GM23338 (cell line): ENCODE measurements at regions not wholly inside any gene's neighbourhood (a gene's known extent, or its start where the extent isn't known, plus 50 kb on each side); places are given as distances from the start of the nearest gene placed in this dataset.

Experiments used
- ATAC-seq: fragments of 200-7000 bp; cut with Tn5 transposase; 3 replicates; pipeline ENCODE4 v1.9.1; 2020
- DNase-seq: peaks from one replicate; pipeline ENCODE4 v3.0.0-alpha.2; 2015; ENCODE audit warnings: low spot score
- H2AFZ ChIP-seq: fragments of 200-600 bp; sonication (generic); 2 replicates; pipeline ENCODE4 v1.8.0; 2016; ENCODE audit warnings: antibody characterized with exemption, mild to moderate bottlenecking, moderate library complexity
- H3F3A ChIP-seq: fragments of 200-600 bp; sonication (generic); replicated peaks from 2 replicates; pipeline ENCODE4 v1.8.0; 2017; ENCODE audit warnings: antibody characterized with exemption, mixed run types, low read depth
- H3K27ac ChIP-seq: fragments of 200-600 bp; sonication (generic); 2 replicates; pipeline ENCODE4 v1.6.1; 2016; ENCODE audit warnings: low read depth
- H3K27me3 ChIP-seq: fragments of 200-600 bp; sonication (generic); 2 replicates; pipeline ENCODE4 v1.8.0; 2016; ENCODE audit warnings: mild to moderate bottlenecking, mixed run types, moderate library complexity; ENCODE audit not compliant: insufficient read depth
- H3K36me3 ChIP-seq: fragments of 200-600 bp; sonication (generic); 2 replicates; pipeline ENCODE4 v1.8.0; 2016; ENCODE audit warnings: mild to moderate bottlenecking; ENCODE audit not compliant: insufficient read depth
- H3K4me1 ChIP-seq: fragments of 200-600 bp; sonication (generic); 2 replicates; pipeline ENCODE4 v1.8.0; 2016; ENCODE audit warnings: mild to moderate bottlenecking, moderate library complexity; ENCODE audit not compliant: insufficient read depth
- H3K4me2 ChIP-seq: fragments of 200-600 bp; sonication (generic); 2 replicates; pipeline ENCODE4 v1.7.1; 2017; ENCODE audit warnings: mixed run types
- H3K4me3 ChIP-seq: fragments of 200-600 bp; sonication (generic); 2 replicates; pipeline ENCODE4 v1.6.1; 2016; ENCODE audit warnings: mixed run types
- H3K79me2 ChIP-seq: fragments of 200-600 bp; sonication (generic); replicated peaks from 2 replicates; pipeline ENCODE4 v1.8.0; 2017; ENCODE audit warnings: mild to moderate bottlenecking; ENCODE audit not compliant: insufficient read depth
- H3K9me2 ChIP-seq: fragments of 200-600 bp; sonication (generic); 2 replicates; pipeline ENCODE4 v1.8.0; 2017; ENCODE audit not compliant: insufficient read depth
- H4K20me1 ChIP-seq: fragments of 200-600 bp; sonication (generic); replicated peaks from 2 replicates; pipeline ENCODE4 v1.8.0; 2017; ENCODE audit warnings: mild to moderate bottlenecking; ENCODE audit not compliant: insufficient read depth
- H3K27ac Mint-ChIP-seq: 2 replicates; pipeline ENCODE4 v1.8.0; 2020; ENCODE audit warnings: inconsistent platforms, mild to moderate bottlenecking, moderate library complexity, mixed read lengths
- H3K27me3 Mint-ChIP-seq: 3 replicates; pipeline ENCODE4 v1.8.0; 2022; ENCODE audit warnings: low read depth, mild to moderate bottlenecking, moderate library complexity, mixed read lengths, inconsistent platforms; ENCODE audit not compliant: insufficient read depth, poor library complexity
- H3K36me3 Mint-ChIP-seq: 3 replicates; pipeline ENCODE4 v1.8.0; 2021; ENCODE audit warnings: low read depth, mild to moderate bottlenecking, inconsistent platforms, moderate library complexity, mixed read lengths
- H3K4me1 Mint-ChIP-seq: 3 replicates; pipeline ENCODE4 v1.8.0; 2020; ENCODE audit warnings: mild to moderate bottlenecking, inconsistent platforms, mixed read lengths
- H3K4me3 Mint-ChIP-seq: 3 replicates; pipeline ENCODE4 v1.8.0; 2021; ENCODE audit warnings: moderate library complexity, mild to moderate bottlenecking, inconsistent platforms, mixed read lengths
- H3K9me3 Mint-ChIP-seq: 3 replicates; pipeline ENCODE4 v1.8.0; 2020; ENCODE audit warnings: moderate library complexity, mild to moderate bottlenecking, inconsistent platforms, mixed read lengths
- EZH2 ChIP-seq: fragments of 200-600 bp; sonication (generic); IDR thresholded peaks from one replicate; pipeline ENCODE4 v1.8.0; 2017; ENCODE audit warnings: antibody characterized with exemption, mild to moderate bottlenecking, low read depth; ENCODE audit not compliant: unreplicated experiment
- EZH2phosphoT487 ChIP-seq: fragments of 200-600 bp; sonication (generic); IDR thresholded peaks from one replicate; pipeline ENCODE4 v1.8.1; 2018; ENCODE audit warnings: antibody characterized with exemption; ENCODE audit not compliant: unreplicated experiment
- JUNB ChIP-seq: IDR thresholded peaks from one replicate; pipeline ENCODE4 v1.6.1; 2016; ENCODE audit warnings: antibody characterized with exemption; ENCODE audit not compliant: unreplicated experiment
- NANOG ChIP-seq: IDR thresholded peaks from 2 replicates; pipeline ENCODE4 v1.6.1; 2016; ENCODE audit warnings: antibody characterized with exemption, borderline replicate concordance
- ZNF114 ChIP-seq: fragments of 250-450 bp; sonication (Bioruptor Pico); IDR thresholded peaks from 2 replicates; pipeline ENCODE4 v1.5.0; 2020; ENCODE audit warnings: mild to moderate bottlenecking, moderate library complexity
- ZNF331 ChIP-seq: fragments of 250-450 bp; sonication (Bioruptor Pico); IDR thresholded peaks from 2 replicates; pipeline ENCODE4 v1.5.0; 2020; ENCODE audit warnings: low read depth, mild to moderate bottlenecking, moderate library complexity
- TF ChIP-seq, protein P1 (sequence below): IDR thresholded peaks from 2 replicates; pipeline ENCODE4 v1.6.1; 2016; ENCODE audit warnings: antibody characterized with exemption
- TF ChIP-seq, protein P2 (sequence below): IDR thresholded peaks from one replicate; pipeline ENCODE4 v1.6.1; 2018; ENCODE audit warnings: antibody characterized with exemption; ENCODE audit not compliant: unreplicated experiment

DNA sequence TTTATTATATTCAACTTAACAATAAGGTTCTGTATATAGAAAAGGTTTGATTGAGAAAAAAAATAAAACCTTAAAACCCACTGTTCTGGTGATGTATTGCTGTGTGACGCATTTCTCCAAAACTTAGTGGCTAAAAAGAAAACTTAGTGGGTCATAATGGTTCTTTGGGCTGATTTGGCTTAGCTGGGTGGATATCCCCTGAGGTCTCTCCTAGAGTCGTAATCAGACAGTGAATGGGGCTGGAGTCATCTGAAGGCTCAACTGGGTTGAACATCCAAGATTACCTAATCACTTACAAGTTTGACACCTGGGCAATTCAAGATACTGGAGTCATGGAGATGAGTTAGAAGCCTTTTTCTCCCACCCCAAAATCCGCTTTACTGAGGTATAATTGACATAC lies 111.6 kb upstream of the TBL1XR1 start:
- Histone ChIP-seq H3K4me2 (no peak overlapping the region), H3K4me1 (no peaks in the 10 kb centered on the region), H3F3A (no peaks in the 10 kb centered on the region), H3K27me3 (no peaks in the 10 kb centered on the region), H4K20me1 (no peaks in the 10 kb centered on the region), H3K79me2 (no peaks in the 10 kb centered on the region), H2AFZ (no peak overlapping the region), H3K9me2 (no peaks in the 10 kb centered on the region), H3K4me3 (no peak overlapping the region), H3K36me3 (no peaks in the 10 kb centered on the region), H3K27ac (no peak overlapping the region)
- ATAC-seq (no peak), DNase-seq (no peak)
- Mint-ChIP-seq H3K4me1 (no peaks in the 10 kb centered on the region), H3K27me3 (peaks cover 3% of the 10 kb centered on the region), H3K9me3 (peaks cover 12% of the 10 kb centered on the region), H3K36me3 (peaks cover 7% of the 10 kb centered on the region; the same call in 1 of the 3 replicates), H3K4me3 (no peak overlapping the region), H3K27ac (no peak overlapping the region)
- TF ChIP-seq ZNF331 (no peak), NANOG (no peak), EZH2phosphoT487 (no peak), ZNF114 (no peak), JUNB (no peak), EZH2 (no peak)
- TF ChIP-seq, protein P1, sequence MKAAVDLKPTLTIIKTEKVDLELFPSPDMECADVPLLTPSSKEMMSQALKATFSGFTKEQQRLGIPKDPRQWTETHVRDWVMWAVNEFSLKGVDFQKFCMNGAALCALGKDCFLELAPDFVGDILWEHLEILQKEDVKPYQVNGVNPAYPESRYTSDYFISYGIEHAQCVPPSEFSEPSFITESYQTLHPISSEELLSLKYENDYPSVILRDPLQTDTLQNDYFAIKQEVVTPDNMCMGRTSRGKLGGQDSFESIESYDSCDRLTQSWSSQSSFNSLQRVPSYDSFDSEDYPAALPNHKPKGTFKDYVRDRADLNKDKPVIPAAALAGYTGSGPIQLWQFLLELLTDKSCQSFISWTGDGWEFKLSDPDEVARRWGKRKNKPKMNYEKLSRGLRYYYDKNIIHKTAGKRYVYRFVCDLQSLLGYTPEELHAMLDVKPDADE = no peak
- TF ChIP-seq, protein P2, sequence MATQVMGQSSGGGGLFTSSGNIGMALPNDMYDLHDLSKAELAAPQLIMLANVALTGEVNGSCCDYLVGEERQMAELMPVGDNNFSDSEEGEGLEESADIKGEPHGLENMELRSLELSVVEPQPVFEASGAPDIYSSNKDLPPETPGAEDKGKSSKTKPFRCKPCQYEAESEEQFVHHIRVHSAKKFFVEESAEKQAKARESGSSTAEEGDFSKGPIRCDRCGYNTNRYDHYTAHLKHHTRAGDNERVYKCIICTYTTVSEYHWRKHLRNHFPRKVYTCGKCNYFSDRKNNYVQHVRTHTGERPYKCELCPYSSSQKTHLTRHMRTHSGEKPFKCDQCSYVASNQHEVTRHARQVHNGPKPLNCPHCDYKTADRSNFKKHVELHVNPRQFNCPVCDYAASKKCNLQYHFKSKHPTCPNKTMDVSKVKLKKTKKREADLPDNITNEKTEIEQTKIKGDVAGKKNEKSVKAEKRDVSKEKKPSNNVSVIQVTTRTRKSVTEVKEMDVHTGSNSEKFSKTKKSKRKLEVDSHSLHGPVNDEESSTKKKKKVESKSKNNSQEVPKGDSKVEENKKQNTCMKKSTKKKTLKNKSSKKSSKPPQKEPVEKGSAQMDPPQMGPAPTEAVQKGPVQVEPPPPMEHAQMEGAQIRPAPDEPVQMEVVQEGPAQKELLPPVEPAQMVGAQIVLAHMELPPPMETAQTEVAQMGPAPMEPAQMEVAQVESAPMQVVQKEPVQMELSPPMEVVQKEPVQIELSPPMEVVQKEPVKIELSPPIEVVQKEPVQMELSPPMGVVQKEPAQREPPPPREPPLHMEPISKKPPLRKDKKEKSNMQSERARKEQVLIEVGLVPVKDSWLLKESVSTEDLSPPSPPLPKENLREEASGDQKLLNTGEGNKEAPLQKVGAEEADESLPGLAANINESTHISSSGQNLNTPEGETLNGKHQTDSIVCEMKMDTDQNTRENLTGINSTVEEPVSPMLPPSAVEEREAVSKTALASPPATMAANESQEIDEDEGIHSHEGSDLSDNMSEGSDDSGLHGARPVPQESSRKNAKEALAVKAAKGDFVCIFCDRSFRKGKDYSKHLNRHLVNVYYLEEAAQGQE = no peak

DNA sequence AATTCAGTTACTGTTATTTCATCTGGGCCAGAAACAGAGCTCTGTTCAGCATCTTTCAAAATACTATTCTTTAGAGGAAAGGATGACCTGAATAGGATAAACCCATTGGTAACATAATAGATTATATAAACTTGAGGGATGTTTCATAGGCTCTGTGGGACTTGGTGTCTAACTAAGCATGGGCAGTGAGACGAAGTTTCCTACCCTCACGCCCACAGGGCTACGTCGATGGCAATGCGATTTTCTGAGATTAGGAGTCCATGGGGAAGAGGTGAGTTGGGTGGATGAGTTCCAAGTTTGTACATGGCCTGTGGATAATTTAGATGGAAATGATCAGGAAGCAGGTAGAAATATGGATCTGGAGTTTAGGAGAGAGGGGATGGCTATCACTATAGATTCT lies 115.2 kb upstream of the TBL1XR1 start:
- H3K36me3 ChIP-seq = no peaks in the 10 kb centered on the region
- Mint-ChIP-seq H3K27me3 (peaks cover 2% of the 10 kb centered on the region), H3K9me3 (peaks cover 14% of the 10 kb centered on the region), H3K4me3 (no peak overlapping the region), H3K36me3 (peaks cover 7% of the 10 kb centered on the region; the same call in 1 of the 3 replicates), H3K4me1 (no peaks in the 10 kb centered on the region), H3K27ac (no peak overlapping the region)
- H3K27ac ChIP-seq = no peak overlapping the region
- H2AFZ ChIP-seq = no peak overlapping the region
- H3K4me1 ChIP-seq = no peaks in the 10 kb centered on the region
- DNase-seq = no peak
- no peaks in the 10 kb centered on the region for H3F3A ChIP-seq
- no peak overlapping the region for H3K4me3 ChIP-seq
- no peaks in the 10 kb centered on the region for H3K79me2 ChIP-seq
- no peaks in the 10 kb centered on the region for H3K9me2 ChIP-seq
- no peak overlapping the region for H3K4me2 ChIP-seq
- H3K27me3 ChIP-seq = no peaks in the 10 kb centered on the region
- ATAC-seq = no peak
- H4K20me1 ChIP-seq = no peaks in the 10 kb centered on the region
- TF ChIP-seq JUNB = no peak
- TF ChIP-seq EZH2 = no peak
- TF ChIP-seq, protein P2 = no peak
